Body of pancreas (tissue), 4 donors: ENCODE measurements at regions not wholly inside any gene's neighbourhood (a gene's known extent, or its start where the extent isn't known, plus 50 kb on each side); places are given as distances from the start of the nearest gene placed in this dataset.

Source experiments
- CTCF ChIP-seq, 7 experiments: fragments of 450-650 bp in 4 of 7; fragments of 200-600 bp in 3 of 7; sonication (generic) in 3 of 7; IDR thresholded peaks; one replicate each; pipeline ENCODE4 v1.5.1; 2016 to 2019; ENCODE audit warnings: antibody characterized with exemption in 7 of 7
- POLR2A ChIP-seq, 3 donors: fragments of 450-650 bp; IDR thresholded peaks; one replicate each; pipeline ENCODE4 v1.6.1; 2016; ENCODE audit warnings: antibody characterized with exemption in 3 of 3, mild to moderate bottlenecking in 2 of 3

- TF ChIP-seq CTCF (IDR thresholded peaks at IDR 0.05) (no peak), POLR2A (IDR thresholded peaks at IDR 0.05) (no peak)
Measured at GRCh38 chr2:238518821-238519186, 92.1 kb downstream of the ASB1 start.
